Kasumi-1 (cell line): ENCODE measurements at regions not wholly inside any gene's neighbourhood (a gene's known extent, or its start where the extent isn't known, plus 50 kb on each side); places are given as distances from the start of the nearest gene placed in this dataset.

Source experiments
- DNase-seq, 2 experiments: peaks; one replicate each; lab custom pipeline; 2025; lab: John Stamatoyannopoulos, UW

DNA sequence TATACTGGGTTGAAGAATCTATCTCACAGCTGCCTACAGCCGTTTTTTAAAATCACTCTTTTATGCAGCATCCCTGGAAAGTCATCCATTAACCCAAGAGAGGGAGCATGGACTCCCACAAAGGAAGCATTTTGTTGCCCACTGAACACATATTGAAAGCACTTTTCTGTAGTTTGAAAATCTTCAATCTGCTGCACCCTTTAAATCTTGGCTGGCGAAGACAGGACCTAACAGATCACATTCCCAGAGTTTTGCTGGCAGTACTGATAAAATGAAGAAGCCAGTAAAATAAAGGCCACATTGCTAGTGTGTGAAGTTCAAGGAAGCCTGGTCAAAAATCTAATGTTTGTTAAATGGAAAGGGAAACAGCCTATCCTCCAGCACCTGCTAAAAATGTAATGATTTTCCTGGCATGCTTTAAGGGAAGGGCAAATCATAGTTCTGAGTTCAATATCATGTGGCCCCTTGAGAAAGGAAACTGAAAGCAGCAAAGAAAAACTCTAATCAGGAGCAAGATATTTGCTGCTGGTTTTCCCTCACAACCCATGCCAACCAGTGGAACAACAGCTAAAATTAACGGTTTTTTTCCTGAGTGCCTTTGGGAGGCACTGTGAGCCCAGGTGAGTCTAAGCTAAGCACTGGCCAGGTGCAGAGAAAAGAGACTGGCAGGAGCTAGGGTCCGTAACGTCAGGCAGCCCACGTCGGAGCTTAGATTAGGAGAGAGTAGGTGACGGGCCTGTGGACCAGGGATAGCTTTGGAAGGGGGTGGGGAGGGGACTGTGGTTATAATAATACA is 97.9 kb upstream of the PALS2 start:
- no peak for DNase-seq

DNA sequence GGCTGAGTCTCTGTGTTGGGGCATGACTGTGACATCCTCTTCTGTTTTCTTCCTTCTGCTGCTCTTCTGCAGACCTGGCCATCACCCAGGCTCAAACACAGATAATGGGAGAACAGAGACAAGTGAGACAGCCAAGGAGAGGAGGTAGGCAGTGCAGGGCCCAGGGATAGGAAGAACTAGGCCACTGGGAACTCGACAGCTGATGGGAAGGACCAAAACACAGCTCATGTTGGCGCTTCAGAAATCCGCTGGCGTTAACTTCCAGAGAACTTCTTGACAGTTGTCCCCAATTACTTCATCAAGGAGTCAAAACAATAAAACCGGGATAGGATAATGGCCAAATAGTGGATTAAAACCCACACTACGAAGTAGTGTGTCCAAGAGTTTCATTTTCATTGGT is 97.0 kb upstream of the PALS2 start:
- DNase-seq: no peak

DNA sequence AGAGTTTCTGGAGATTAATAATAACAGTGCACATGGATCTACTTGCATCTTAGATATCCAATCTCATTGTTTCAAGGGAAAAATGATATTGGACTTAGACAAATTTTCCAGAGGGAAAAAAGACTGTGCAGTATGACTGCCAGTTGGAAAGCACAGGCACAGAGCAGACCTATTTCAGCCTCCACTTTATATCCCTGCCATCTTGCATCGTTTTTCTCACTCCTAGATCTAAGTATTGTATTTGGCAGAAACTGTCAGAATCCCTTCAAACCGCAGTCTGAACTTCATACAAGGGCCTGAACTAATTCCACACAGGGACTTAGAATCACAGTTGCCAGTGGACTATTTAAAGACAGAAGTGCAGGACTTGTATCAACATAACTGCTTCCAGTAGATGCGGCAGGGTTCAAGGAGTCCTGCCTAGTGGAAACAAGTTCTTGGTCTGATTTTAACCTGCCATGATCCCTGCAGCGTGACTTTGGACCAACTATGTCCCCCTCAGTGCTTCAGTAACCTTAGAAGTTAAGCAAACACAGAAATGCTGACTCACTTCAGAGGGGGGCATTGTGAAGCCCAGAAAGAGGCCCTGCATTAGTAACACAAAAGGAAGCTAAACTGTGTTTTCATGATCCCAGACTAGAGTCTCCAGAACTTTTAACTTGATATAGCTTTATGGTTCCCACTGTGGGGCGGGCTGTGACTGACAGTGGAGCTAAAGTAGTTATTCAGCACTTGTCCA is 95.7 kb upstream of the PALS2 start:
- no peak for DNase-seq

DNA sequence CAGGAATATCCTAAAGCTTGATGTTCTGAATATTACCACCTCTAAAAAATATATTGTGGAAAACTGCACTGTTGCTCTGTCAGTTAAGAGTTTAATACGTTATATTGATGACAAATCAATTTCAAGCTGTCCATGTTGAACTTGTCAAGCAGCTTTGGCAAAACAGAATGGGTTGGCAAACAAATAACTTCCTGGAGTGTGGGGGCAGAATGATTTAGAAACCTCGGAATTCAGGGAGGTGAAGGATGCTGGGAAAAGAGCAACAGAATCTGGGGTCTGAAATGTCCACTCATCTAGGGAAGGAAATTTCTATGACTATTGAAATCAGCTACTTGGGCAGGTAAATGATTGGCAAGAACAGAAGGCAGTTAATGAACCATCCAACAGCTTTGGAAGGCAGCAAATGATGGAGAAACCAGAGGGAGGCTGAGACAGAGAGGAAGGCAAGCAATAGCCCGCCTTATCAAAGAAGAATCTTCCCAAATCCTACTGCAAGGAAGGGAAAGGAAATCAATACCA is 95.1 kb upstream of the PALS2 start:
- DNase-seq: no peak

DNA sequence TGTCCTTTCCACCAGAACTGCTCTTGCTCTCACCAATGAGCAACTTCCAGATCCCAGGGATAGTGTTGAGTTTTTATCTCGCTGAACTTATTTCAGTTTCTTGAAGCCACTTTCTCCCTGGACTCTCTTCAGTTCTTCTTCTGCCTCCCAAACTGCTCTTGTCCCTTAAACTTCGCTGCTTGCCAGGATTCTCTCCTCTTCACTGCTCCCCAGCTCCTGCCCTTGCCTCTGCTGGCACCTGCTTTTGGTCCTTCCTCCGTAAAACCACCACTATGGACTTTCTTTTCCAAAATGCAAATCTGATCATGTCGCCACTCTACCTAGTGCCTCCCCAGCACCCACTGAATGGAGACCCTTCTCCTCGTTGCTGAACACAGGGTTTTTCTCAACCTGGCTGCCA is 92.8 kb upstream of the PALS2 start:
- DNase-seq: no peak

DNA sequence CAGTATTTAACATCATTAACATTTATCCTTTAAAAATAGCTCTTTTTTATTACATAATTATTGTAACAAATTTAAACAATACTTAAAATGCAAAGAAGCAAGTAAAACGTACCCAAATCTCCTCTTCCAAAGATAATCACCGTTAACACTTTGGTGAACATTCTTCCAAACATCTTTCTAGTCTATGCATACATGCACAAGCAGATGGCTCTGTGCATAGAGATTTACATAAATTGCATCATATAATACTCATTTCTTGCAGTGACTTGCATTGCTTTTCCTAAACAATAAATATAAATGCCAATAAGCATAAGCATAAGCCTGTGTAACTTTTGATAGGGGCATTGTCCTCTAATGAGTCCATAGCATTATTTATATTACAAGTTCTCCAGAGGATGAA is 89.4 kb upstream of the PALS2 start:
- DNase-seq: no peak

DNA sequence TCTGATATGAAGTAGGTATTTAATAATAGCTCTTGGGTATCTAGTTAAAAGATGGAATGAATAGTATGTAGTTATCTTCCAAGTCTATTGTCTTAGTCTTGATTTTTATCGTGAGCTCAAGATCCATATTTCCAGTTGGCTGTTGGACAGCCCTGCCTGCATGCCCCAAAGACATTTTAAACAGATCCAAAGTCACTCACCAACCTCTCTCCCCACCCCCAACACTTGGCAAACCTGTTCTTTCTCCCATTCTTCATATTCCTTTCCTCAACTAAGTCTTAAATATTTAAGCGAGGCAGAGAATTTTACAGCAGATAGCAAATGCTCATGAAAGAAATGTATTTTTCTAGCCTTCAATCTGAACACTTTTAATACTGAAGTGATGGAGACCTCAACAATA is 80.7 kb upstream of the PALS2 start:
- DNase-seq: no peak

DNA sequence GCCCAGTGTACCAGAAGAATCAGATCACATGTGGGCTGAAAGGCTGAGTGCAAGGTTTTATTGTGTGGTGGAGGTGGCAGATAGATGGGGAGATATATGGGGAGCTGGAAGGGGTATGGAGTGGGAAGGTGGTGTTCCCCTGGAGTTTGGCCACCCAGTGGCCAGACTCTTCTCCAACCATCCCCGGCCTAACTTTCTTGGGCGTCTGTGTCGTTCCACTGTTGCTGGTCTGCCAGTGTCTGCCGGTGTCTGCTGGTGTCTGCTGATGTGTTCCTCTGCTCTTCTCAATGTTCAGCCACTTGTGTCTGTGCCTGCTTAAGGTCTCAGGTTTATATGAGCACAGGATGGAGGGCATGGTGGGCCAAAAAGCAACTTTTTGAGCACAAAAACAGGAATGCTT is 78.4 kb upstream of the PALS2 start:
- DNase-seq: no peak

DNA sequence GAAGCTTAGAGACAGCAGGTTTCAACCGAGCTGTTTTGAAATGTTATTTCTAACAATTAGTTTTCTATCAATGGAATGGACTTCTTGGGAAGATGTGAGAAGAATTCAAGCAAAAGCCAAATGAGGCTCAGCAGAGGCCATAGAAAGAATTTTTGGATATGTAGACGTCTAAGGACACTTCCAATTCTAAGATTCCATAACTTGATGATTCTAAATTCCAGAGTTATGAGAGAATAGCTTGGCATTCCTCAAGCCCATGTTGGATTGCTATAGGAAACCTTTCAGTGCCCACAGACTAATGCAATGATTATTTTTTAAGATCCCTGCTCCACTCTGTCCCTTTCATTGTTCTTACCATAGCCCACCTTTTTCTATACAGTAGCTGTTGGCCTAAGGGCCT is 77.2 kb upstream of the PALS2 start:
- no peak for DNase-seq

DNA sequence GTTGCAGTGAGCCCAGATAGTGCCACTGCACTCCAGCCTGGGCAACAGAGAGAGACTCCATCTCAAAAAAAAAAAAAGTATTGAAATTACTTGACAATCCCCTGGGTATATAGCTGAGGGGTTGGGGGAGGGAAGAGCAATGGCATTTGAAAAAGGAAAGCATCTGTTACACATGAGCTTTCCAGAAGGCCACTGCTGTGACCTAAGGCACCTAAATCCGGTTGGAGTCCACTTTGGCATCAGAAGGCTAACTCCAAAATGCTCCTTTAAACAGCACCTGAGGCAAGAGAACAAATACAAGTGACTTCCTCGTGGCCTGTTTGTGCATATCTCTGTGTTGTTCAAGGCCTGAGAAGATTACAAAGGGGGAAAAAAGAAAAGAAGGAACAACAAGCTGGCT is 74.8 kb upstream of the PALS2 start:
- no peak for DNase-seq

DNA sequence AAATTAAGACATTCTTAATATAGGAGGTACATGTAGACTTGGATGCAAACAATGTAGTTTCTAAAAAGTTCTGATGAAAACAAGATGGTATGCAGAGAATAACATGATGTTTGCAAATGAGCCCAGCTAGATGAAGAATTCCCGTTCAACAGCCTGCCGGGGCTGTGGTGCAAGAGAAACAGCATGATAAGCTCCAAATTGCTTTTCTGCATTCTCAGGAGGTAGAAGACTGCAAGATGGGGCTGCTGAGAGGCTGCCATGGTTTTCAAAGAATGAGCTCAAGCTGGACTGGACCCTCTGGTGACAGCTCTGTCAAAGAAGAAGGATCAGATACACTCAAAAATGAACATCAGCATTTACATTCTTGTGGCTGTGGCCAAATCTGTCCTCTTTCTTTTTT is 73.4 kb upstream of the PALS2 start:
- DNase-seq: no peak

DNA sequence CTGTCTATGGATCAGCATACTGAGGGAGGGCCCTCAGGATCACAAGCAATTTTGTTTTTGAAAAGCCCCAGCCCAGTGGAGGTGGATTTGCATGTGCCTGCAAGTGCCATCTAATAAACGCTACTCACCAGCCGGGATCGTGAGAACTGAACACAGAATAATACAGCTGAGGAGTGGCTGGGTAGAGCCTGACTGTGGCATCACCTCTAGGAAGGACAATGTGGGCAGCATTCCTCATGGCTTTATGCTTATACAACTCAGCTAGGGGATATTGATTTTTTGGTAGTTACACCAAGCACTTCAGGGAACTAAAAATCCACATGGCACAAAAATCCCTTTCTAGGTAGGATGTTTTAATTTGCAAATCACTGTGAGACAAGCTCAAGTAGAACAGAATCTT is 72.7 kb upstream of the PALS2 start:
- DNase-seq: no peak

DNA sequence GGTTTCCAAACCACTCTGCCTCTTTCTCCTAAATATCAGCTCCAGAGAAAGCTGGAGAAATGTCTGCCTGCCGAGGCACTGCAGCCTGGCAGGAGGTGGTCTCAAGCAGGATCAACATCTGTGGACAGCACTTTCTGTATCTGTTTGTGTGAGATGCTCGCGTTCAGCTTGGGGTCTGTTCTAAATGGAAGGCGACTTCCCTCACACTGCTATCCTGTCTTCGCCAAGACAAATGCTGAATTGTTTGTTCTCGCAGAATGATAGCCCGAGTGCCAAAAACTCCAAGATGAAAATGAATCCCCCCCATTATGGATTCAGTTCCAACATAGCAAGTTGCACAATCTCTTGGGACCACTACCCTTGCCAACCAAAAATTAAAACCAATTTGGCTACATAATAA is 72.2 kb upstream of the PALS2 start:
- DNase-seq: no peak

DNA sequence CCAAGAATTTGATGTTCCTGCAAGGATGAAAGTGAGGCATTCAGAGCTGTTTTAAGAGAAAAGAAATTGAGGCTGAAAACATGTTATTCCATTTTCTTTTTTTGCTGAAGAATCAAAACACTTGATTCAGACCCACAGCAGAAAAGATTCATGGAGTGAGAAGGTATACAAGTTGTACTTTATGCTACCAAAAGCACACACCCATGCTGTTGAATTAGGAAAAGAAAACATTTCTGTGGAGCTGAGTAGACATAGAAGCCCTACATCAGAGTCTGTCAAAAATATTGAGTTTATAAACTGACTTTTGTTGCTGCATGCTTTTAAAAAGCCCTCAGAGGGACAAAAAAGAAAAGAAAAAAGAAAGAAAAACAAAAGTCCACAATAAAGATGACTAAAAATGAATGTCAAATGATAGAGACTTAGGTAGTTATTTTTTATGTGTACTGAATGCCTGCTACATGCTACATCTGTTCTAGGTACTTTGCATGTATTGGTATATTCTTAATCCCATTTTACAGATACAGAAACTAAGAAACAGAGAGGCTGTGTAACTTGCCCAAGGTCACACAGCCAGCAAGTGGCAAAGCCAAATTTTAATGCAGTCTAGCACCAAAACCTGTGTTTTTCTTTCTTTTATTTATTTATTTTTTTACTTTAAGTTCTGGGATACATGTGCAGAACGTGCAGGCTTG is 71.7 kb upstream of the PALS2 start:
- DNase-seq: no peak

DNA sequence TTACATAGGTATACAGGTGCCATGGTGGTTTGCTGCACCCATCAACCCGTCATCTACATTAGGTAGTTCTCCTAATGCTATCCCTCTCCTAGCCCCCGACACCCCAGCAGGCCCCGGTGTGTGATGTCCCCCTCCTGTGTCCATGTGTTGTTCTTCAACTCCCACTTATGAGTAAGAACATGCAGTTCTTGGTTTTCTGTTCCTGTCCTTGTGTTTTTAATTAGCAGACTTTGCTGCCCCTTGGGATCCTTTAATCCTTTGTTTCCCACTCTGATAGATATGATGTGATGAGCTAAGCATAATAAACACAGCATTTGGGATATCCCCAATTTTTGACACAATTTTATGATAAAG is 71.1 kb upstream of the PALS2 start:
- DNase-seq: no peak

DNA sequence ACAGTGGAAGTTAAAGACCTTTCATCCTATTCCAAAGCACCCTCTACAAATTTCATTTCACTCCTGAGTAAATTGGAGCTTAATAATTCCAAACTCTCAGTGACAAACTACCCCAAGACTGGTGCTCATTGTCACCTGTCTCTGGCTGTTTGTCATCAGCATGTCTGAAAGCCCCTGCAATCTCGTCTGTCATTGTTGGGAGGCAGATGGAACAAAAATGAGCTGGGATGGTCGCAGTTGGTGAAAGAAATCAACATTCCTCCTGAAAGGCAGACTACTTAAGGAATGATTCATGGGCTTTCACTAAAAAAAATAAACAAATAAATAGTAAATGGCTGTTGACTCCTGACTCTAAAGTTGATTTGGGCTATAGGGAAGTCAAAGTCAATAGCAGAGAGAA is 69.7 kb upstream of the PALS2 start:
- DNase-seq: no peak

DNA sequence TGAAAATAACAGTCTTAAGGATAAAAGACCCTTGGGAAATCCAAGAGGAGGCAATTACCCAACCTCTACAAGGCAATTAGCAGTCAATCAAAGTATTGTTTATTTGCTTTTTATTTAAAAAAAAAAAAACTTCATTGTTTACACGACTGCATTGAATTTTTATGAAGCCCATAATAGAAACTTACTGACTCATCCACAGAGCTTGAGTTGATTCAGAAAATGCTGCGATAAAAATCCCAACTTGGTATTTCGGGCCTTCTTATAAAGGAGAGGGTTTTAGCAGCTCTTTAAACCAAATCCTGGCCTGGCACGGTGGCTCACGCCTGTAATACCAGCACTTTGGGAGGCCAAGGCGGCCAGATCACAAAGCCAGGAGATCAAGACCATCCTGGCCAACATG is 69.2 kb upstream of the PALS2 start:
- no peak for DNase-seq

DNA sequence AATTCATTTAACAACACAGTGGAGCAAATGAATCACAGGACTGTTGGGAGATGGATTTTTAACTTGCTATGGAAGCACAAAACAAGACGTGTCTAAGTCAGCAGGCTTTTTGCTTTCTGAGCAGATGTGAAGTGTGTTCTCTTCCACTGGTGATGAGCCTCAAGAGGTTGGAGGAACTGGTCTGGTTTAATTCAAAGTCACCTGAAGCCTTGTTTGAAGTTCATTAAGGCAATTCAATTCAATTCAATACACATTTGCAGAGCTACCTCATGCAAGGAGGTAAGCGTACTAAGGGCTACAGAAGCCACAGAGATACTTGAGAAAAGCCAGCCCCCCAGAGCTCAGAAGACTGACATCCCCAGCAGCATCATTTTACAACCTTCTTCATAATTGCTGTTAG is 68.4 kb upstream of the PALS2 start:
- DNase-seq: no peak

DNA sequence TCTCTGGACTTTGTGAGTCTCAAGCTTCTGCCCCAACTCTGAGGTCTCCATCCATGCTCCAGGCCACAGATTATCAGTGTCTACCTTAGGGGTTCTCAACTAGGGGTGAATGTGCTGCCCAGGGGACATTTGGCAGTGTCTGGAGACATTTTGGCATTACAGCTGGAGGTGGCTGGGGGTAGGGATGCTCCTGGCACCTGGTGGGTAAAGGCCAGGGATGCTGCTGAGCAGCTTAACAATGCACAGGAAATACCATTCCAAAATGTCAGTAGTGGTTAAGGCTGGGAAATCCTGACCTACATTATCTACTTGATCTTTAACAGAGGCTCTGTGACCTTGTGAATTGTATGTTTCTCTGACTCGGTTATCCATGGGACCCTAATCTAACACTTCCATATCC is 67.3 kb upstream of the PALS2 start:
- no peak for DNase-seq

DNA sequence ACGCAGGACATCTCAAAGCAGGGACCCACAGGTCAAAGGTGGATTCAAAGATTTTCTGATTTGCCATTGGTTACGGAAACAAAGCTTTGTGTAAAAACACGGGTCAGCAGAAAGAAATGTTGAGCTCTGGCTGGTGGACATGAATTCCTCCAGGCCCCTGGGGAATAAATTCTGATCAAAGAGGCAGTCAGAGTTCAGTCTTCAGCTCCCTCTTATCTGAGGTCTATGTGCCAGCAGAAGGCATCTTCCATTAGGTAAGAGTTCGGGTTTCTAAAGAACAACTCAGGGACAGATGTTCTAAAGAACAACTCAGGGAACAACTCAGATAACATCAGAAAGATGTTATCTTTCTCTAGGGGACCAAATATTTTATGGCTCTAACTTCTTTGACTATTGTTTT is 64.9 kb upstream of the PALS2 start:
- DNase-seq: no peak

DNA sequence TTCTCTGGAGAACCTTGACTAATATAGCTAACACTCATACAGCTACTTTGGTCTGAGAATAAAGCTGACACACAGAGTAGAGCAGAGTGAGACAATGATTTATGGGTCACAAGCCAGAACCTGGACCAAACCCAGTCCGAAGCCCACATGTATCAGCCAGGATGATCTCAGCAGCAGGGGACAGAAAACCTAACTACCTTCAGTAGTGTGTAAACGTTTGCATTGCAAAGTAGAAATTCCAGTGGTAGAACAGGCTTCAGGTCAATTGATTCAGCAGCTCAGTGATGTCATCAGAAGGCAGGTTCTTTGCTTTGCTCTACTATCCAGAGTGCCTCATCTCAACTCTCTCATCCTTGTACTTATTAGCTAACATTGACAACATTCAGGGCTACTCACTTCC is 62.5 kb upstream of the PALS2 start:
- DNase-seq: no peak

DNA sequence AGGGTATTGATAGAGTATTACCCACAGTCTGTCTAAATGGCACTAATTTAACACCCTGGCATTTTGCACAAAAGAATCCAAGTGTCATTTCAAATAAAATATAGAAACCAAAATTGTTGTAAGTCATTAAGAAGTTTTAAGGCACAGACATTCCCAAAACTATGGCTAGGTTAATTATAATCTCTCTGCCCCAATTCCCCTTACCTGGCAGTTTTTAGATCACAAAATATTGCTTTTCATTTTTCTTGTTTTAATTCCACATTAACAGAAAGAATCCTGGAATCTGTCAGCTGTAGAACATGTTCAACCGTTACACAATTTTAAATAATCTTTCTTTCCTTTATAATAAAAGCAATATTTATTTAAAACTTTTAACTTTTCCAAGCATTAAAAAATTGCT is 56.1 kb upstream of the PALS2 start:
- no peak for DNase-seq
